Suprapubic skin (tissue), 4 donors: ENCODE measurements at regions not wholly inside any gene's neighbourhood (a gene's known extent, or its start where the extent isn't known, plus 50 kb on each side); places are given as distances from the start of the nearest gene placed in this dataset.

Experiments
- DNase-seq, 2 donors: peaks; one replicate each; pipeline ENCODE4 v3.0.0-alpha.2; 2019; ENCODE audit warnings: low spot score in 2 of 2
- H3K27ac ChIP-seq: fragments of 200-600 bp; sonication (generic); one replicate; pipeline ENCODE4 v1.5.1; 2019
- H3K27me3 ChIP-seq: fragments of 200-600 bp; sonication (generic); one replicate; pipeline ENCODE4 v1.5.1; 2019
- H3K36me3 ChIP-seq: fragments of 200-600 bp; sonication (generic); one replicate; pipeline ENCODE4 v1.5.1; 2019
- H3K4me1 ChIP-seq: fragments of 200-600 bp; sonication (generic); one replicate; pipeline ENCODE4 v1.5.1; 2019
- H3K4me3 ChIP-seq: fragments of 200-600 bp; sonication (generic); one replicate; pipeline ENCODE4 v1.5.1; 2019; ENCODE audit warnings: mild to moderate bottlenecking
- H3K9me3 ChIP-seq: fragments of 200-600 bp; sonication (generic); one replicate; pipeline ENCODE4 v1.5.1; 2019
- EP300 ChIP-seq: sonication (generic); formaldehyde crosslinking; IDR thresholded peaks from one replicate; pipeline ENCODE4 v1.6.1; 2017; ENCODE audit warnings: antibody characterized with exemption
- POLR2A ChIP-seq, 2 donors: fragments of 450-650 bp; IDR thresholded peaks; one replicate each; pipeline ENCODE4 v1.6.1; 2017; ENCODE audit warnings: antibody characterized with exemption in 2 of 2, mild to moderate bottlenecking in 2 of 2, moderate library complexity in 2 of 2
- POLR2AphosphoS5 ChIP-seq, 3 donors: sonication (generic); formaldehyde crosslinking; IDR thresholded peaks; one replicate each; pipeline ENCODE4 v1.6.1; 2017; ENCODE audit warnings: antibody characterized with exemption in 3 of 3
- WGBS: methylation state at CpG from one replicate; pipeline ENCODE4 v1.1.5; 2018; 5-methylcytosine and 5-hydroxymethylcytosine counted together
- TF ChIP-seq, protein P1 (sequence below), 2 donors: fragments of 200-600 bp in 1 of 2; fragments of 450-650 bp in 1 of 2; sonication (generic) in 1 of 2; IDR thresholded peaks; one replicate each; pipeline ENCODE4 v1.5.1; 2016 to 2019; ENCODE audit warnings: antibody characterized with exemption in 2 of 2, mild to moderate bottlenecking in 1 of 2, moderate library complexity in 1 of 2

DNA sequence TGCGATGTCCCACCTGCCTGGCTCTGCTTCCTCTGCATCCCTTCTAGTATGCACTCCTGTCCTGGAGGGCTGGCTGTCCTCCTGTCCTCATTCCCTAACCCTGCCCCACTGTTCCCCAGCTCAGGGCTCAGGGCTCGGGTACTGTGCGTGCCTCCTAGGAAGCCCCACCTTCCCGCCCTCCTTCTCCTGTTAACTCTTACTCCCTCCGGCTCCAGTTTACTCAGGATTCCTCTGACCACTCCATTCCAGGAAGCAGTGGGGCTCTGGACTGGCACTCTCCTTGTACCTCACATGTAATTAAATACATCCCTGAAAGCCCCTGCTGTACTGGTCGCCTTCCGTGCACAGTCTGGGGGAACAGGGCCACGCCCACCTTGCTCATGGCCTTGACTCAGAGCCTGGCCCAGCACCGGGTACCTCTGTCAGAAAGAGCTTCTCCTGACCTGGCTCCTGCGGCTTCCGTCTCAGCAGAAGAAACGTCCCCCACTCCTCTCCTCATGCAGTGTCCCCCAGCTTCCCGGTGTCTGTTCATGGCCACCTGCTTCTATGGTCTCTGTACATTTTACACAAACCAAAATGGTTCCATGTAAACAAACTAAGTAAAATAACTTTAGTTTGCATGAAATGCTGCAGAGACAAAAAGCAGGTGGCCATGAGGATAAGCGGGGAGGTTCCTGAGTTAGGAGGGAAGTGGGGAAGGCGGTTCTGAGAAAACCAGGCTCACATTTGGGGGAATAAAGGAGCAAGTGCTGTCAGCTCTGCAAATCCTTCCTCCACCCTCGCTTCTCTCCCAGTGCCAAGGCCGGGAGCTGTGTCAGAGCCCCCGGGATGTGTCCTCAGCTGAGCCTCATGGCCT, 445.9 kb downstream of the BRD1 start:
- H3K27ac ChIP-seq: no peak overlapping the region
- peaks cover 47% of the 10 kb centered on the region for H3K27me3 ChIP-seq
- DNase-seq: peak; percentile 31 to 64
- no peaks in the 10 kb centered on the region for H3K36me3 ChIP-seq
- H3K4me3 ChIP-seq: no peak overlapping the region
- no peaks in the 10 kb centered on the region for H3K4me1 ChIP-seq
- H3K9me3 ChIP-seq: no peaks in the 10 kb centered on the region
- TF ChIP-seq POLR2A (IDR thresholded peaks at IDR 0.05) (no peak), EP300 (no peak), POLR2AphosphoS5 (IDR thresholded peaks at IDR 0.05) (no peak)
- TF ChIP-seq, protein P1, sequence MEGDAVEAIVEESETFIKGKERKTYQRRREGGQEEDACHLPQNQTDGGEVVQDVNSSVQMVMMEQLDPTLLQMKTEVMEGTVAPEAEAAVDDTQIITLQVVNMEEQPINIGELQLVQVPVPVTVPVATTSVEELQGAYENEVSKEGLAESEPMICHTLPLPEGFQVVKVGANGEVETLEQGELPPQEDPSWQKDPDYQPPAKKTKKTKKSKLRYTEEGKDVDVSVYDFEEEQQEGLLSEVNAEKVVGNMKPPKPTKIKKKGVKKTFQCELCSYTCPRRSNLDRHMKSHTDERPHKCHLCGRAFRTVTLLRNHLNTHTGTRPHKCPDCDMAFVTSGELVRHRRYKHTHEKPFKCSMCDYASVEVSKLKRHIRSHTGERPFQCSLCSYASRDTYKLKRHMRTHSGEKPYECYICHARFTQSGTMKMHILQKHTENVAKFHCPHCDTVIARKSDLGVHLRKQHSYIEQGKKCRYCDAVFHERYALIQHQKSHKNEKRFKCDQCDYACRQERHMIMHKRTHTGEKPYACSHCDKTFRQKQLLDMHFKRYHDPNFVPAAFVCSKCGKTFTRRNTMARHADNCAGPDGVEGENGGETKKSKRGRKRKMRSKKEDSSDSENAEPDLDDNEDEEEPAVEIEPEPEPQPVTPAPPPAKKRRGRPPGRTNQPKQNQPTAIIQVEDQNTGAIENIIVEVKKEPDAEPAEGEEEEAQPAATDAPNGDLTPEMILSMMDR (IDR thresholded peaks at IDR 0.05): no peak
- 44% methylated on average over 18 of the region's 18 CpGs for WGBS

DNA sequence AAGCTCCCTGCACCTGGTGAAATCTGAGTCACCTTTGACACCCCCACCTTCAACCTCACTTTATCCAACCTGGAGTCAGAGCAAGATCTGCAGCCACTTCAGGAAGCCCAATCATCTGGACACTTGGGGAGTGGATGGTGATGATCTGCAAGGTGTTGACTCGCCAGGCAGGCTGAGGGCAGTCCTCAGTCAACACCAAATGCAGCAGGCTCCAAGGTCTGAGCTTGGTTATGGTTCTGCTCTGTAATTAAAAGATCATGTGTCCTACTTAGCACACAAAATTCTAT, 446.9 kb downstream of the BRD1 start:
- no peak overlapping the region for H3K4me3 ChIP-seq
- no peaks in the 10 kb centered on the region for H3K36me3 ChIP-seq
- peak in 1 of 2 donors; percentile 8 for DNase-seq
- H3K4me1 ChIP-seq: no peaks in the 10 kb centered on the region
- peaks cover 51% of the 10 kb centered on the region for H3K27me3 ChIP-seq
- no peak overlapping the region for H3K27ac ChIP-seq
- H3K9me3 ChIP-seq: no peaks in the 10 kb centered on the region
- TF ChIP-seq, protein P1 (IDR thresholded peaks at IDR 0.05): no peak
- no peak for TF ChIP-seq POLR2AphosphoS5 (IDR thresholded peaks at IDR 0.05)
- TF ChIP-seq EP300: no peak
- no peak for TF ChIP-seq POLR2A (IDR thresholded peaks at IDR 0.05)
- 43% methylated on average over 1 of the region's 1 CpG for WGBS

DNA sequence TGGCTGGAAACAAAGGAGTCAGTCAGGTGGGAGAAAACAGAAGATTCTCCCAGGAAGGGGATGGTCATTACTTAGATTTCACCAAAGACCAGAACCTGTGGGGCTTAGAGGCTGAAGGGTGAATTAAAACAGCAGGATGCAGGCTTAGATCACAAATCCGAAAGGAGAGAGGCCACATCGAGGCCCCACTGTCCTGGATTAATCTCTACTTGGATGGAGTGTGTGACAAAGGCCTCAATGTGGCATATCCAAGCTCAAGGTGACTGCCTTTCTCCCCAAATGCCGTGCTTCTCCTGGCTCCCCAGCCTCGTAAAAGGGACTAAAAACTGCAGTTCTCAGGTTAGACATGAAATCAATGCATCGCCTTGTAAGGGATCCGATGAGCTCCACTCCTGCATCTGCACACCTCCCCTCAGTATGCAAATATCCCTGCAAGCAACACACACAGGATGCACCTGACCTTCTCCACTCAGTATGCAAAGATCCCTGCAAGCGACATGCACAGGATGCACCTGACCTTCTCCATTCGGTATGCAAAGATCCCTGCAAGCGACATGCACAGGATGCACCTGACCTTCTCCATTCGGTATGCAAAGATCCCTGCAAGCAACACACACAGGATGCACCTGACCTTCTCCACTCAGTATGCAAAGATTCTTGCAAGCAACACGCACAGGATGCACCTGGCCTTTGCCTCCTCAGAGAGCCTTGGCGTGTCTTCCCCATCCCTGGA, 447.4 kb downstream of the BRD1 start:
- H3K27ac ChIP-seq: no peak overlapping the region
- H3K4me1 ChIP-seq: no peaks in the 10 kb centered on the region
- H3K36me3 ChIP-seq: no peaks in the 10 kb centered on the region
- H3K27me3 ChIP-seq: peaks cover 51% of the 10 kb centered on the region
- H3K4me3 ChIP-seq: no peak overlapping the region
- H3K9me3 ChIP-seq: no peaks in the 10 kb centered on the region
- DNase-seq: peak; percentile 14 to 50
- TF ChIP-seq EP300 (no peak), POLR2AphosphoS5 (IDR thresholded peaks at IDR 0.05) (no peak)
- WGBS: 77% methylated on average over 11 of the region's 12 CpGs

DNA sequence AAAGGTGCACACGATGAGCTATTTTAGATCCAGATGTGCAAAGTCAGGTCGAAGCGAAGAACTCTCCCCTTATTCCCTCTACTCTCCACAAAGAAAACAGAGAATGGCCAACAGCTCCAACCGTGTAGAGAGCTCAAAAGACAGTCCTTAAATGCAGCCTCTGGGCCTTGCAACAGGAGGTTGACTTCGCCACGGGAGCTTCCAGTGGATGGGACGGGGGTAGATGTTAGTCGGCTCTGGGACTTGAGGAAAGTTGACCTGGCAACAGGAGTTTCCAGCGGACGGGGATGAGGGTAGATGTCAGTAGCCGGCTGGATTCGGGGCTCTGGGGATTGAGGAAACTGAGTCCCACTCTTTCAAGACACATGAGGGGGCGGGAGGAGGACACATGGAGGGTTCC, 450.4 kb downstream of the BRD1 start:
- Histone ChIP-seq H3K27me3 (peaks cover 60% of the 10 kb centered on the region), H3K27ac (no peak overlapping the region)

DNA sequence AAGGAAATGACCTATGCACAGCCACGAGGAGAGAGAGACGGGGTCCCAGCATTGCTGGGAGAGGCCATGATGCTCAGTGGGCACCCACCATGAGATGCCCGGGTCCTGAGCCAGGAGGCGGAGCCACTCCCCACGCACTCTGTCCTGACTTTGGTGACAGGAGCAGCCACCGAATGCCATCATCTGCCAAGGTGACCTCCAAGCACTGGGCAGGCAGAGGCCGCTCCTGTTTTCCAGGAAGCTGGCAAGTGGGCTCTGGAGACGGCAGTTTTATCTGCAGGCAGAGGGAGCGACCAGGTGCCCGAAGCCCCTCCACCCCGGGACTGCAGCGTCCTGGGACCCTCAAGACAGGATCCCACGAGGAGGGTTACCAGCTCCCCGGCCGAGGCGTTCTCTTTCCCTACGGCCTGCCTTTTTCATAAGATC, 453.9 kb downstream of the BRD1 start:
- peak; percentile 56 for DNase-seq
- Histone ChIP-seq H3K27me3 (peaks cover 64% of the 10 kb centered on the region), H3K9me3 (no peaks in the 10 kb centered on the region), H3K4me3 (no peak overlapping the region), H3K4me1 (no peaks in the 10 kb centered on the region), H3K27ac (no peak overlapping the region), H3K36me3 (no peaks in the 10 kb centered on the region)
- no peak for TF ChIP-seq POLR2A (IDR thresholded peaks at IDR 0.05)
- no peak for TF ChIP-seq EP300
- TF ChIP-seq, protein P1 (IDR thresholded peaks at IDR 0.05): no peak
- no peak for TF ChIP-seq POLR2AphosphoS5 (IDR thresholded peaks at IDR 0.05)
- 71% methylated on average over 17 of the region's 17 CpGs for WGBS

More for the DNA sequence above, 450.4 kb downstream of the BRD1 start:
- no peaks in the 10 kb centered on the region for H3K4me1 ChIP-seq
- WGBS: 87% methylated on average over 13 of the region's 13 CpGs
- no peak overlapping the region for H3K4me3 ChIP-seq
- peak; percentile 27 to 66 for DNase-seq
- H3K36me3 ChIP-seq: no peaks in the 10 kb centered on the region
- no peaks in the 10 kb centered on the region for H3K9me3 ChIP-seq
- TF ChIP-seq, protein P1 (IDR thresholded peaks at IDR 0.05): no peak
- TF ChIP-seq POLR2AphosphoS5 (IDR thresholded peaks at IDR 0.05) (no peak), EP300 (no peak), POLR2A (IDR thresholded peaks at IDR 0.05) (no peak)
